ENCODE measurements at regions not wholly inside any gene's neighbourhood (a gene's known extent, or its start where the extent isn't known, plus 50 kb on each side); places are given as distances from the start of the nearest gene placed in this dataset.

DNA sequence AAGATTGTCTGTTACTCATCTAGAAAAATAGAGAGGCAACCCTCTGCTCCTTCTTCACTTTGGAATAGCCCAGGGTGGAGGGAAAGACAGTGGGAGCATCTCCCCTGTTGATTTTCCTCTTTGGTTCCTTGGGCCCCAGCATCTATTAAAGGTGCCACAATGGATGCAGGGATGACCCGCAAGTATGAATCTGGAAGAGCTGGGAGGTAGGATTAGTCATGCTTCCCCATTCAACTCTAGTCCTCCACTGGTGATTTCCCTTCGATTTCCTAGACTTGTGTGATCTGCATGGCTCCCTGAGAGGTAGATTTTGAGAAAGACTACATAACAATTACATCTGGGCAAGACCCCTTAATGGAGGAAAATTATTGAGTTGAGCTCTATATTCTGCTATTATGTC, 127.8 kb downstream of the MAGEE1 start:
- dilution Hi-C loops (cut with MboI; ENCODE audit: extremely low pct_ligation_motif_present, low sequenced_read_pairs): no loop called here
- Histone ChIP-seq H3K9me3 (replicated peaks; ENCODE audit: control insufficient read depth, insufficient read depth, low read length) (no peaks in the 10 kb centered on the region), H3K27me3 (ENCODE audit: control insufficient read depth in 2 of 2, insufficient read depth in 2 of 2, low read length in 2 of 2) (no peaks in the 10 kb centered on the region), H3K4me2 (ENCODE audit: insufficient read depth, low read length) (no peak overlapping the region), H3K9ac (replicated peaks; ENCODE audit: extremely low read depth, insufficient read depth, low read length) (no peak overlapping the region), H3K4me1 (ENCODE audit: control insufficient read depth, extremely low read depth, insufficient read depth, low read length) (no peaks in the 10 kb centered on the region), H3K27ac (ENCODE audit: insufficient read depth, low read depth, low read length) (no peak overlapping the region), H4K20me1 (replicated peaks; ENCODE audit: control insufficient read depth, extremely low read depth, insufficient read depth, low read length) (no peaks in the 10 kb centered on the region), H3K79me2 (ENCODE audit: control insufficient read depth, insufficient read depth, low read length) (no peaks in the 10 kb centered on the region), H2AFZ (ENCODE audit: low read depth, low read length) (no peak overlapping the region), H3K36me3 (ENCODE audit: control insufficient read depth in 2 of 2, extremely low read depth in 1 of 2, insufficient read depth in 2 of 2, low read length in 2 of 2) (no peaks in the 10 kb centered on the region), H3K9me1 (replicated peaks; ENCODE audit: control insufficient read depth, extremely low read depth, insufficient read depth, low read length) (no peaks in the 10 kb centered on the region), H3K4me3 (replicated peaks in 1 of 3; ENCODE audit: insufficient read depth in 1 of 3, low read depth in 1 of 3, low read length in 3 of 3) (no peak overlapping the region)
- FAIRE-seq: no peak
- no TSS peak for BruUV-seq (replicated peaks)
- ChIA-PET CTCF (interaction anchor here (1.1 to 1.6 kb wide), 5 partner anchors 1073 to 1644 kb away, joined by 3 to 10 read pairs (median 7); no protein-coding TSS in a partner anchor), POLR2A (no interaction called here)
- TF ChIP-seq POLR2AphosphoS5 (IDR thresholded peaks at IDR 0.05; ENCODE audit: insufficient read depth, low read depth, low read length) (no peak), POLR2A (IDR thresholded peaks at IDR 0.05; ENCODE audit: low read depth, low read length) (no peak), CTCF (IDR thresholded peaks at IDR 0.05; ENCODE audit: extremely low read depth in 1 of 2, insufficient read depth in 1 of 2, low read depth in 1 of 2, low read length in 2 of 2) (no peak), GATA2 (IDR thresholded peaks at IDR 0.05; ENCODE audit: insufficient read depth, insufficient read length, low read depth, low read length) (no peak), FOS (IDR thresholded peaks at IDR 0.05; ENCODE audit: borderline replicate concordance, insufficient read depth, low read length) (no peak), EZH2 (IDR thresholded peaks at IDR 0.05; ENCODE audit: borderline replicate concordance, low read depth, low read length, severe bottlenecking) (no peak), JUN (IDR thresholded peaks at IDR 0.05; ENCODE audit: borderline replicate concordance, insufficient read depth, insufficient read length, low read depth) (no peak), MYC (IDR thresholded peaks at IDR 0.05; ENCODE audit: low read depth, low read length) (no peak)
- TF ChIP-seq, protein P1, sequence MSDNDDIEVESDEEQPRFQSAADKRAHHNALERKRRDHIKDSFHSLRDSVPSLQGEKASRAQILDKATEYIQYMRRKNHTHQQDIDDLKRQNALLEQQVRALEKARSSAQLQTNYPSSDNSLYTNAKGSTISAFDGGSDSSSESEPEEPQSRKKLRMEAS (IDR thresholded peaks at IDR 0.05; ENCODE audit: insufficient read depth, insufficient read length): no peak
- intact Hi-C loops (cut with micrococcal nuclease): loop anchor here (5.0 to 10.0 kb wide), 4 partner anchors 1042 to 1472 kb away; partner anchors contain the start of genes COX7B and MAGT1
- no peak for DNase-seq (ENCODE audit: low read depth, low spot score)

Measured in endothelial cell of umbilical vein (primary cell).